Activated T-cell treated with anti-CD3 and anti-CD28 coated beads, Interleukin-2, amount 50 U/mL, for 72 hours (primary cell): ENCODE measurements at regions not wholly inside any gene's neighbourhood (a gene's known extent, or its start where the extent isn't known, plus 50 kb on each side); places are given as distances from the start of the nearest gene placed in this dataset.

Experiments
- ATAC-seq, 2 donors: fragments of 150-1000 bp; cut with Tn5 transposase; replicated peaks in 1 of 2; 2 replicates each; pipeline ENCODE4 v1.10.0; 2021; ENCODE audit warnings: moderate library complexity in 2 of 2, mild to moderate bottlenecking in 1 of 2
- DNase-seq, 2 donors: peaks; one replicate each; pipeline ENCODE4 v3.0.0; 2021 to 2022; ENCODE audit warnings: mixed read lengths in 1 of 2
- H3K27ac Mint-ChIP-seq: one replicate; pipeline ENCODE4 v1.8.0; 2022; ENCODE audit warnings: mild to moderate bottlenecking, moderate library complexity, mixed read lengths
- H3K27me3 Mint-ChIP-seq: one replicate; pipeline ENCODE4 v1.8.0; 2022; ENCODE audit warnings: low read depth, mixed read lengths
- H3K36me3 Mint-ChIP-seq, 2 donors: one replicate each; pipeline ENCODE4 v1.8.0; 2022; ENCODE audit warnings: mixed read lengths in 2 of 2, mild to moderate bottlenecking in 1 of 2; ENCODE audit not compliant: insufficient read depth in 2 of 2
- H3K4me1 Mint-ChIP-seq: one replicate; pipeline ENCODE4 v1.8.0; 2022; ENCODE audit warnings: low read depth, mixed read lengths
- H3K4me3 Mint-ChIP-seq, 2 donors: one replicate each; pipeline ENCODE4 v1.8.0; 2022; ENCODE audit warnings: mild to moderate bottlenecking in 2 of 2, mixed read lengths in 2 of 2, moderate library complexity in 2 of 2
- H3K9me3 Mint-ChIP-seq, 2 donors: one replicate each; pipeline ENCODE4 v1.8.0; 2022; ENCODE audit warnings: mixed read lengths in 2 of 2

DNA sequence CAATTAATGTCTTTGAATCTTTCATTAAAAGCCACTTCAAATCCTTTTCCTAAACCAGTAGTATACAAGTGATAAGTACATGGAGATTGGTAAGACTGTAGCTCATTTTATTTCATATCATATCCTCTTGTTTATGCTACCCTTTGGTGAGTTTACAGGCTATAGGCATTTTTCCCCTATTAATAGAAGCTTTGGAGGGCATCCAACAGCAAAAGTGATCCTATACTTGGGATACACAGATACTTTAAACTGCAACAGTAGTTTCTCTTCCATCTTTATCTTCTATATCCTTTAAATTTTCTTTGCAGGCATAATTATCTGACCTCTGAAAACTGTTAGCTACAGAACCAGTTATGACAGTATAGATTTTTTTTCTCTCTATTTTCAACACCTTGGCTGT, 114.5 kb upstream of the SPON1 start:
- DNase-seq = no peak
- no peak for ATAC-seq
- peaks cover 13% of the 10 kb centered on the region for H3K4me1 Mint-ChIP-seq
- peaks cover 16% of the 10 kb centered on the region for H3K27me3 Mint-ChIP-seq
- peaks cover 0 to 2% of the 10 kb centered on the region in 2 donors for H3K9me3 Mint-ChIP-seq
- no peak overlapping the region for H3K4me3 Mint-ChIP-seq
- H3K36me3 Mint-ChIP-seq = no peaks in the 10 kb centered on the region
- H3K27ac Mint-ChIP-seq = no peak overlapping the region

DNA sequence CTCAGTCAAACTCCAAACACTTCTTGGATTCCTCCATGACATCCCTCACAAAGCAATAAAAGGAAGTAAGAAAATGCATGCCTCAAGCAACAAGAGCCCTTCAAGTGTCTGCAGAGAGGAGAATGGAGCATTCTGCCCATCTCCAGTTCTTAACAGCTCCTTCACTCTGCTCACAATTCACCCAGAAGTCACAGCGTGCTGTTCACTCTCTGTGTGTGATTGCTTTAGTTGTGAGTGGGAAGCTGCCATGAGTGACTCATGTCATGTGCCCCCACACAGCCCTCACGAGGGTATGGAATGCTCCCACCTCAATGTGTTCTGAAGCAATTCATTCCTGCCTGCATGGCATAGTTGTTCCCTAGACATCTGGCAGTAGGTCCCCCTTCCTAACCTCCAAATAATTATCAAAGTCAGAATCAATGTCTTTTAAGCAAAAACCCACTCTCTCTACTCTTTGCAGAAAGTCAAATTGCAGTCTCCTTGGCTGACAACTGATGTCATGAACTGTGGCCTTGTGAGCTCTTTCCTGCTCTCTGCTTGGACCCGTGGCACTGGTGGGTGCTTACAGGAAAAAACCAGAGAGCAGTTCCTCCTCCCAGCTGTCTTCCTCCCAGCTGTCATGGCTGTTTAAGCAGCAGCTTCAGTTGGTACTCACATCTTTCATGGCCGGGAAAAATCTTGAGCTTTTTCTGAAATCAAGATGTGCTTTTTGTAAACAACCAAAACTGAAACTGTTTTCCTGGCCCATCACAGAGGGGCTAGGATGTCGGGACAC, 112.1 kb upstream of the SPON1 start:
- H3K27ac Mint-ChIP-seq = no peak overlapping the region
- ATAC-seq (no peak), DNase-seq (no peak)
- H3K36me3 Mint-ChIP-seq = no peaks in the 10 kb centered on the region
- H3K9me3 Mint-ChIP-seq = peaks cover 0 to 2% of the 10 kb centered on the region in 2 donors
- H3K27me3 Mint-ChIP-seq = peaks cover 16% of the 10 kb centered on the region
- H3K4me1 Mint-ChIP-seq = peaks cover 13% of the 10 kb centered on the region
- no peak overlapping the region for H3K4me3 Mint-ChIP-seq

DNA sequence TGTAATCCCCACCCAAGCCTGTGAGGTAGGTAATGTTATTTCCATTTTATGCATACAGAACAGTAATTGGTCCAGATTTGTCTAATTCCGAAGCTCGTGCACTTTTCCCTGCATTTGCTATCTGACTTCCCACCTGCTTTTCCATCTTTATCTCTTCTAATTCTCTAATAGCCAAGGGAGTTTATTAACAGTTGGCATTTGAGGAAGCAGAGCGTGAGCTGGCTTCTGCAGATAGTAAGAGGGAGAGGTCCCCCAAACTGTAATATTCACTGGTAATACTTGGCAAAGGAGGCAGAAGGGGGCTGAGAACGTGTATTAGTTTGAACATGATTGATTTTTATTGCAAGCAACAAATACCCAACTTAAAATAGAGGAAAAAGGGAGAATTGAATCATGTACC, 110.8 kb upstream of the SPON1 start:
- Mint-ChIP-seq H3K9me3 (no peaks in the 10 kb centered on the region), H3K27ac (no peak overlapping the region), H3K36me3 (no peaks in the 10 kb centered on the region), H3K4me3 (no peak overlapping the region), H3K4me1 (peaks cover 13% of the 10 kb centered on the region), H3K27me3 (peaks cover 16% of the 10 kb centered on the region)
- DNase-seq = no peak
- no peak for ATAC-seq

DNA sequence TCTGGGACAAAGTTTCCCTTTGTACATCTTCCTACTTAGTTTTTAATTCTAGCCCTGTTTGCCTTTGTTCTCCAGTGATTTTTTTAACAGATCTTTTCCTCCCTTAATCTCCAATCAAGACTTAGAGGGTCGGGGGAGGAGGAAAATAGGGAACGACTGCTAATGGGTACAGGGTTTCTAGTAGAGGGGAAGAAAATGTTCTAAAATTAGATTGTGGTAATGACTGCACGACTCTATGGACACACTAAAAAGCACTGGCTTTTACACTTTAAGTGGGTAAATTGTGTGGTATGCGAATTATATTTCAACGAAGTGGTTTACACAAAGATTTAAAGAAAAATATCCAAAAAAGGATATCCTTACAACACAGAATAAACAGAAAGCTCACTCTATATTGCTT, 110.0 kb upstream of the SPON1 start:
- peaks cover 13% of the 10 kb centered on the region for H3K4me1 Mint-ChIP-seq
- H3K9me3 Mint-ChIP-seq = no peaks in the 10 kb centered on the region
- H3K36me3 Mint-ChIP-seq = no peaks in the 10 kb centered on the region
- H3K27me3 Mint-ChIP-seq = peaks cover 16% of the 10 kb centered on the region
- no peak overlapping the region for H3K27ac Mint-ChIP-seq
- DNase-seq (no peak), ATAC-seq (no peak)
- no peak overlapping the region for H3K4me3 Mint-ChIP-seq

DNA sequence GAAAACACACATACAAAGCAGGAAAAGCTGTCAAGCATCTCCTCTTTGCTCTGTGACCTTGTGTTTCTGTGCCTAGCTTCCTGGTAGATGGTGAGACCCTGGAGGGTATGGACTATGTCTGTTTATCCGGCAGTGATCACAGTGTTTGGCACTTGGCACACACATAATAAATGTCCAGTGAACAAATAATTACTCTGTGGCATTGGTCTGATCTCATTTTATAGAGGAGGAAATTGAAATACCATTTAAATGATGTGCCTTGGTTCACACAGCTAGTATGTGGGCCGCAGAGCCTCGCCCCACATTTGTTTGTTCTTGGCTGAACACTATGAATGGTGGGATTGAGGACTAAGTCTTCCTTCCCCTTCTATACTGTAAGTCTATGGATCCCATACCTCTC, 104.7 kb upstream of the SPON1 start:
- no peak overlapping the region for H3K27ac Mint-ChIP-seq
- H3K27me3 Mint-ChIP-seq = no peaks in the 10 kb centered on the region
- peaks cover 15% of the 10 kb centered on the region for H3K4me1 Mint-ChIP-seq
- H3K4me3 Mint-ChIP-seq = no peak overlapping the region
- ATAC-seq (no peak), DNase-seq (no peak)
- H3K9me3 Mint-ChIP-seq = peaks cover 0 to 2% of the 10 kb centered on the region in 2 donors
- no peaks in the 10 kb centered on the region for H3K36me3 Mint-ChIP-seq

DNA sequence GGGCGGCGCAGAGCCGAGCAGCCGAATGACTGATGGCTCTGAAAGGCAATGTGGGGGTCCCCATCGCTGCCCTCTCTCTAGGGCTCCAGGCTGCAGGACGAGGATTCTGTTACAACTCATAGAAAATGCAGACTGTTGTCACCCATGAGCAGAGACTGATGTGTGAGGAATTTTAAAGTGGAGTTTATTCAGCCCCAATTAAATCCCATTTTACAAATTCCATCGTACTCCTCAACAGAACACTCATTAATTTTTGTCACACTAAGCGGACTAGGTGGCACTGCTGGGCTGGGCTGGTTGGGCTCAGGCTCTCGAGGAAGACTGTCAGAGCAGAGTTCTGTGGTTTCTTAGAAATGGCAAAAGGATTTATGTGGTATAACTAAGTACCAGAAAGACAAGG, 102.6 kb upstream of the SPON1 start:
- Mint-ChIP-seq H3K27ac (no peak overlapping the region), H3K4me1 (peaks cover 15% of the 10 kb centered on the region), H3K9me3 (peaks cover 0 to 2% of the 10 kb centered on the region in 2 donors), H3K4me3 (no peak overlapping the region), H3K27me3 (no peaks in the 10 kb centered on the region), H3K36me3 (no peaks in the 10 kb centered on the region)
- ATAC-seq (no peak), DNase-seq (no peak)

DNA sequence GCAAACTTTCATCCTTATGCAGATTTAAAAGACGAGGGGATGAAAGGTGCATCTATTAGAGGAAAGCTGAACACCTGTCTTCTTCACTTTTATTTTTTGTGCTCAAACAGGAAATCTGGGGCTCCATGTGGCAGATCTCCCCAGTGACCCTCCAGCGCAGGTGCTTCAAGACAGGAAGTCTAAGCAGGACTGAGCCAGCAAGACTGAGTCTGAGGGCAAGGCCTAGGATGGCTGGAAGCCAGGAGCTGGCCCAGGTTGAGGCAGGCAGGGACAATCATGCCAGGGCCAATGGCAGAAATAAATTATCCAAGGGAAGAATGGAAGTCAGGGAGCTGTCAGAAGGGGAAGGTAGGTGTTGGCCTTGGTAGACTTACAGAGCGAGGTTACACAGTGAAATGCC, 101.1 kb upstream of the SPON1 start:
- ATAC-seq = no peak
- Mint-ChIP-seq H3K36me3 (no peaks in the 10 kb centered on the region), H3K27ac (no peak overlapping the region), H3K4me1 (peaks cover 15% of the 10 kb centered on the region), H3K4me3 (no peak overlapping the region), H3K27me3 (no peaks in the 10 kb centered on the region), H3K9me3 (peaks cover 0 to 2% of the 10 kb centered on the region in 2 donors)
- DNase-seq = no peak

DNA sequence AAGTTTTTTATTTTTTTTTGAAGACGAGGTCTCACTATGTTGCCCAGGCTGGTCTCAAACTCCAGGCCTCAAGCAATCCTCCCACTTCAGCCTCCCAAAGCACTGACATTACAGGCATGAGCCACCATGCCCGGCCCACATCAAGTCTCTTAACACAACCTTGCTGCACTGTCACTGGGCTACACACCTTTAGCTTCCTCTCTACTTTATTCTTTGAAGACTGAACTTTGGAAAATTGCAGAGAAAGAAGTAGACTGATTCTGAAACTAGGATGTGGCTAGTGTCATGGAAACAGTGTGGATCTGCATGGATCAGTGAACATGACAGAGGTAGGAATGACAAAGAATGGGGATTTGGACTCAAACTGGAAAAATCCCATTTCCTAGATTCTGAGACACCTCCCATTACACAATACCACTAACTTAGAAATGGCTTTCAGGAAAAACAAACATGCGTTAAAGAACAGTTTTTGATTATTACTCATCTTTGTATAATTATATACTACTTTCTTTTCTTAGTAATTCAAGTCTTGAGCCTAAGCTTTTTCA, 99.6 kb upstream of the SPON1 start:
- DNase-seq (no peak), ATAC-seq (peak; percentile 25 to 45)
- H3K36me3 Mint-ChIP-seq = no peaks in the 10 kb centered on the region
- peaks cover 15% of the 10 kb centered on the region for H3K4me1 Mint-ChIP-seq
- no peak overlapping the region for H3K27ac Mint-ChIP-seq
- peaks cover 0 to 2% of the 10 kb centered on the region in 2 donors for H3K9me3 Mint-ChIP-seq
- no peaks in the 10 kb centered on the region for H3K27me3 Mint-ChIP-seq
- no peak overlapping the region for H3K4me3 Mint-ChIP-seq

DNA sequence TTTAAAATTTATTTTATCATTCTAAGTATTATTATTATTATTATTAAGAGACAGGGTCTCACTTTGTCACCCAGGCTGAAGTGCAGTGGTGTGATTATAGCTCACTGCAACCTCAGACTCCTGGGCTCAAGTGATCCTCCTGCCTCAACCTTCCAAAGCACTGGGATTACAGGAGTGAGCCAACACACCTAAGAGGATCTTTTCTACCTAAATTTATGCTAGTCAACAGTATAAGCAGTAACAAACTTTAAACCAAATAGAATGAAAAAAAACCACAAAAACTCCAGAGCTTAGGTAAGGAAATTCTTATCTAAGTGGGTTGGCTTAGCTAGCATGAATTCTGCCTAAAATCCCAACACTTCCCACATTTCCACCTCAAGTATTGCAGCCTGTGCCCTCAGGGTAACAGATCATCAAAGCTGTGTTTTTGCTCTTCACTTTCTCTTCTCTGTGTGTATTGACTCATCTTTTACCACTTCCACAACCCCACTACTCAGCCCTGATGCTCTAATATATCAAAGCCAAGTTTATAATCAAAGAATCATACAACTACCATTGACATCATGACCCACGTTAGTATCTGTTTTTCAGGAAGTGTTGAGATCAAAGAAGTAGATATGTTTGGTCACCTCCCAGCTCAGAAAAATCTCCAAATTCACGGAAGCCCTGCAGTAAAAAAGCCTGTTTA, 93.7 kb upstream of the SPON1 start:
- H3K27me3 Mint-ChIP-seq = no peaks in the 10 kb centered on the region
- H3K36me3 Mint-ChIP-seq = peaks cover 0 to 3% of the 10 kb centered on the region in 2 donors
- H3K4me1 Mint-ChIP-seq = peaks cover 37% of the 10 kb centered on the region
- H3K9me3 Mint-ChIP-seq = peaks cover 3 to 5% of the 10 kb centered on the region in 2 donors
- H3K4me3 Mint-ChIP-seq = peak overlapping the region; percentile 59 to 69
- ATAC-seq = peak; percentile 98
- peak; percentile 26 to 29 for DNase-seq
- peak overlapping the region; percentile 81 for H3K27ac Mint-ChIP-seq

DNA sequence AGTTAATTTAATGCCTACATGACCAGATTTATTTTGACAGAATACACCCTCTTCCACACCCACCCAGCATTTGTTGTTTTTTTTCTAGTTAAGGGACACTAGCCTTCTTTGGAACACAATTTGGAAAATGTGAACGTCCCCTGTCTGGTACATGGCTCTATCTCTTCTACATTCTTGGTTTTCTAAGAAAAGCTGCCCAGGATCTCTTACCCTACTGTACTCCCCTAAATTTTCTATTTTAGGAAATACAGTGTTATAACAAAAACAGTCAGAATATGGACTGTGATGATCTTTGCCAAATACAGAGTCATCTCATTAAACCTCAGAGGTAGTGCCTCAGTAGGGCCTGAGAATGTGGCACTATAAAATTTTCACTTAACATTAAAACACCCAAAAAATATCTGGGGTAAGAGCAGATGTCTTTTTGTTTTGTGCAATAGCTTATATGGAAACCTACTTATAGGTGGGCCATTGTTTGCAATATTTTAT, 93.1 kb upstream of the SPON1 start:
- peaks cover 0 to 3% of the 10 kb centered on the region in 2 donors for H3K36me3 Mint-ChIP-seq

DNA sequence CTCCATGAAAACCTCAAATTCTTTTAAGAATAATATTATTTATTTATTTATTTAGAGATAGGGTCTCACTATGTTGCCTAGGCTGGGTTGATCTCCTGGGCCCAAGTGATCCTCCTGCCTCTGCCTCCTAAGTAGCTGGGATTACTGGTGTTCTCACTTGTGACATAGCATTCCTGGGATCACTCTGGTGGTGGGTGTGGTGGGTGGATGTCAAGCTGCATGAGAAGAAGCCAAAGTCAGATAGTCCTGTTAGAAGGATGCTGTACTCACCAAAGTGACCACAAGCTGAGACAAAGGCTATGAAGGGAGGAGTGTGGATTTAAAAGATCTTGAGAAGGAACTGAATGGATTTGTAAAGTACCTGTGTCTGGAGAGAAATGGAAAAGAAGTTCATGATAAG, 87.9 kb upstream of the SPON1 start:
- no peak overlapping the region for H3K27ac Mint-ChIP-seq
- no peaks in the 10 kb centered on the region for H3K27me3 Mint-ChIP-seq
- peaks cover 35% of the 10 kb centered on the region for H3K4me1 Mint-ChIP-seq
- no peak for ATAC-seq
- H3K4me3 Mint-ChIP-seq = no peak overlapping the region
- peaks cover 3 to 5% of the 10 kb centered on the region in 2 donors for H3K9me3 Mint-ChIP-seq
- peaks cover 0 to 3% of the 10 kb centered on the region in 2 donors for H3K36me3 Mint-ChIP-seq
- DNase-seq = no peak

More for the DNA sequence above, 93.1 kb upstream of the SPON1 start:
- H3K4me1 Mint-ChIP-seq = peaks cover 37% of the 10 kb centered on the region
- H3K27ac Mint-ChIP-seq = peak overlapping the region; percentile 81
- no peaks in the 10 kb centered on the region for H3K27me3 Mint-ChIP-seq
- DNase-seq (no peak), ATAC-seq (peak; percentile 48 to 50)
- peak overlapping the region; percentile 59 to 69 for H3K4me3 Mint-ChIP-seq
- peaks cover 3 to 5% of the 10 kb centered on the region in 2 donors for H3K9me3 Mint-ChIP-seq

DNA sequence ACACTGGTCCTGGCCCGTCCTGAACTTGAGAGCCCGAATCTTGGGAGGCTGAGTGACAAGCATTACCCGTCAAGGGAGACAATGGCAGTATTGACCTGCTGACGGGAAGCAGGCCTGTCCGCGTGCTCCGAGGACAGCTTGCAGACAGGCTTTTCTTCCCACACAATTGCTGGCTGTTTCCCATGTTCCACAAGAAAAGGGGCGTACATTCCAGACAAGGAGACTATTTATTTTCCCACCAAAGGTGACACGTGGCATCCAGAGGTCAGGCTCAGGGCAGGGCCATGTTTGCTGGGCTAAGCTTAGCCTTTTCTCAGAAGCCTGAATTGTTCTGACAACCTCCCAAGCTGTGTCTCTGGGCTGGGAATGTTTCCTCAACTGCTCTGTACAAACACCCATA, 86.9 kb upstream of the SPON1 start:
- no peak for DNase-seq
- H3K36me3 Mint-ChIP-seq = no peaks in the 10 kb centered on the region
- ATAC-seq = no peak
- H3K9me3 Mint-ChIP-seq = peaks cover 2 to 3% of the 10 kb centered on the region in 2 donors
- no peaks in the 10 kb centered on the region for H3K27me3 Mint-ChIP-seq
- H3K4me3 Mint-ChIP-seq = no peak overlapping the region
- no peak overlapping the region for H3K27ac Mint-ChIP-seq
- H3K4me1 Mint-ChIP-seq = peaks cover 29% of the 10 kb centered on the region

DNA sequence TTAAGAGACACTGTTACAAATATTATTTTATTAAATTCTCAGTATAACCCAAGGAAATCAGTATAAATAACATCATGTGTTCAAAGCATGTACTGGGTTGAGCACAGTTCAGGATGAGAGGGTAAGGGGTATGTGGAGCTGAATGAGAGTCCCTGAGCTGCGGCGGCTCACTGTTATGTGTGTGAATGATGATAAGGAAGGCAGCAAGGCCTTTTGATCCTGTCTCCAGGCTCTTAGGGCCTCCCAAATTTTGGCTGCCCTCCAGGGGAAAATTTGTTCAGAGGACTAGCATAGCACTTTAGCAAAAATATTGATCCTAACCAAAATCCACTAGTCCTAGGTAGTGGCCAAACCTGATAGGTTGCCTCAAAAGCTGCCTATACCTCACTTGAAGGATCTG, 86.1 kb upstream of the SPON1 start:
- peaks cover 0 to under 1% of the 10 kb centered on the region in 2 donors for H3K9me3 Mint-ChIP-seq
- H3K4me1 Mint-ChIP-seq = peaks cover 29% of the 10 kb centered on the region
- H3K27ac Mint-ChIP-seq = no peak overlapping the region
- H3K4me3 Mint-ChIP-seq = no peak overlapping the region
- DNase-seq = no peak
- no peak for ATAC-seq
- no peaks in the 10 kb centered on the region for H3K27me3 Mint-ChIP-seq
- no peaks in the 10 kb centered on the region for H3K36me3 Mint-ChIP-seq
